GM23338 (cell line): ENCODE measurements at regions not wholly inside any gene's neighbourhood (a gene's known extent, or its start where the extent isn't known, plus 50 kb on each side); places are given as distances from the start of the nearest gene placed in this dataset.

Source experiments
- ATAC-seq: fragments of 200-7000 bp; cut with Tn5 transposase; 3 replicates; pipeline ENCODE4 v1.9.1; 2020
- DNase-seq: peaks from one replicate; pipeline ENCODE4 v3.0.0-alpha.2; 2015; ENCODE audit warnings: low spot score
- H2AFZ ChIP-seq: fragments of 200-600 bp; sonication (generic); 2 replicates; pipeline ENCODE4 v1.8.0; 2016; ENCODE audit warnings: antibody characterized with exemption, mild to moderate bottlenecking, moderate library complexity
- H3F3A ChIP-seq: fragments of 200-600 bp; sonication (generic); replicated peaks from 2 replicates; pipeline ENCODE4 v1.8.0; 2017; ENCODE audit warnings: antibody characterized with exemption, mixed run types, low read depth
- H3K27ac ChIP-seq: fragments of 200-600 bp; sonication (generic); 2 replicates; pipeline ENCODE4 v1.6.1; 2016; ENCODE audit warnings: low read depth
- H3K27me3 ChIP-seq: fragments of 200-600 bp; sonication (generic); 2 replicates; pipeline ENCODE4 v1.8.0; 2016; ENCODE audit warnings: mild to moderate bottlenecking, mixed run types, moderate library complexity; ENCODE audit not compliant: insufficient read depth
- H3K36me3 ChIP-seq: fragments of 200-600 bp; sonication (generic); 2 replicates; pipeline ENCODE4 v1.8.0; 2016; ENCODE audit warnings: mild to moderate bottlenecking; ENCODE audit not compliant: insufficient read depth
- H3K4me1 ChIP-seq: fragments of 200-600 bp; sonication (generic); 2 replicates; pipeline ENCODE4 v1.8.0; 2016; ENCODE audit warnings: mild to moderate bottlenecking, moderate library complexity; ENCODE audit not compliant: insufficient read depth
- H3K4me2 ChIP-seq: fragments of 200-600 bp; sonication (generic); 2 replicates; pipeline ENCODE4 v1.7.1; 2017; ENCODE audit warnings: mixed run types
- H3K4me3 ChIP-seq: fragments of 200-600 bp; sonication (generic); 2 replicates; pipeline ENCODE4 v1.6.1; 2016; ENCODE audit warnings: mixed run types
- H3K79me2 ChIP-seq: fragments of 200-600 bp; sonication (generic); replicated peaks from 2 replicates; pipeline ENCODE4 v1.8.0; 2017; ENCODE audit warnings: mild to moderate bottlenecking; ENCODE audit not compliant: insufficient read depth
- H3K9me2 ChIP-seq: fragments of 200-600 bp; sonication (generic); 2 replicates; pipeline ENCODE4 v1.8.0; 2017; ENCODE audit not compliant: insufficient read depth
- H4K20me1 ChIP-seq: fragments of 200-600 bp; sonication (generic); replicated peaks from 2 replicates; pipeline ENCODE4 v1.8.0; 2017; ENCODE audit warnings: mild to moderate bottlenecking; ENCODE audit not compliant: insufficient read depth
- H3K27ac Mint-ChIP-seq: 2 replicates; pipeline ENCODE4 v1.8.0; 2020; ENCODE audit warnings: inconsistent platforms, mild to moderate bottlenecking, moderate library complexity, mixed read lengths
- H3K27me3 Mint-ChIP-seq: 3 replicates; pipeline ENCODE4 v1.8.0; 2022; ENCODE audit warnings: low read depth, mild to moderate bottlenecking, moderate library complexity, mixed read lengths, inconsistent platforms; ENCODE audit not compliant: insufficient read depth, poor library complexity
- H3K36me3 Mint-ChIP-seq: 3 replicates; pipeline ENCODE4 v1.8.0; 2021; ENCODE audit warnings: low read depth, mild to moderate bottlenecking, inconsistent platforms, moderate library complexity, mixed read lengths
- H3K4me1 Mint-ChIP-seq: 3 replicates; pipeline ENCODE4 v1.8.0; 2020; ENCODE audit warnings: mild to moderate bottlenecking, inconsistent platforms, mixed read lengths
- H3K4me3 Mint-ChIP-seq: 3 replicates; pipeline ENCODE4 v1.8.0; 2021; ENCODE audit warnings: moderate library complexity, mild to moderate bottlenecking, inconsistent platforms, mixed read lengths
- H3K9me3 Mint-ChIP-seq: 3 replicates; pipeline ENCODE4 v1.8.0; 2020; ENCODE audit warnings: moderate library complexity, mild to moderate bottlenecking, inconsistent platforms, mixed read lengths
- CREB1 ChIP-seq: fragments of 250-450 bp; sonication (Bioruptor Pico); IDR thresholded peaks from 2 replicates; pipeline ENCODE4 v1.5.0; 2020; ENCODE audit warnings: low read depth, mild to moderate bottlenecking, moderate library complexity
- CTCF ChIP-seq, 2 experiments: fragments of 200-600 bp in 1 of 2; sonication (generic) in 1 of 2; conservative IDR thresholded peaks; 2 replicates each; pipeline versions ENCODE4 v1.5.1 to v1.6.1; 2016 to 2017; ENCODE audit warnings: antibody characterized with exemption in 2 of 2, low read depth in 2 of 2, mild to moderate bottlenecking in 2 of 2, moderate library complexity in 1 of 2
- ETS1 ChIP-seq: IDR thresholded peaks from 2 replicates; pipeline ENCODE4 v1.6.1; 2016; ENCODE audit warnings: antibody characterized with exemption
- EZH2 ChIP-seq: fragments of 200-600 bp; sonication (generic); IDR thresholded peaks from one replicate; pipeline ENCODE4 v1.8.0; 2017; ENCODE audit warnings: antibody characterized with exemption, mild to moderate bottlenecking, low read depth; ENCODE audit not compliant: unreplicated experiment
- EZH2phosphoT487 ChIP-seq: fragments of 200-600 bp; sonication (generic); IDR thresholded peaks from one replicate; pipeline ENCODE4 v1.8.1; 2018; ENCODE audit warnings: antibody characterized with exemption; ENCODE audit not compliant: unreplicated experiment
- JUNB ChIP-seq: IDR thresholded peaks from one replicate; pipeline ENCODE4 v1.6.1; 2016; ENCODE audit warnings: antibody characterized with exemption; ENCODE audit not compliant: unreplicated experiment
- NANOG ChIP-seq: IDR thresholded peaks from 2 replicates; pipeline ENCODE4 v1.6.1; 2016; ENCODE audit warnings: antibody characterized with exemption, borderline replicate concordance
- POLR2AphosphoS5 ChIP-seq: IDR thresholded peaks from 2 replicates; pipeline ENCODE4 v1.6.1; 2016; ENCODE audit warnings: antibody characterized with exemption, low read depth
- STAT1 ChIP-seq: IDR thresholded peaks from one replicate; pipeline ENCODE4 v1.6.1; 2016; ENCODE audit warnings: antibody characterized with exemption; ENCODE audit not compliant: unreplicated experiment
- ZNF114 ChIP-seq: fragments of 250-450 bp; sonication (Bioruptor Pico); IDR thresholded peaks from 2 replicates; pipeline ENCODE4 v1.5.0; 2020; ENCODE audit warnings: mild to moderate bottlenecking, moderate library complexity
- ZNF331 ChIP-seq: fragments of 250-450 bp; sonication (Bioruptor Pico); IDR thresholded peaks from 2 replicates; pipeline ENCODE4 v1.5.0; 2020; ENCODE audit warnings: low read depth, mild to moderate bottlenecking, moderate library complexity
- TF ChIP-seq, protein P1 (sequence below): IDR thresholded peaks from one replicate; pipeline ENCODE4 v1.6.1; 2018; ENCODE audit warnings: antibody characterized with exemption; ENCODE audit not compliant: unreplicated experiment

DNA sequence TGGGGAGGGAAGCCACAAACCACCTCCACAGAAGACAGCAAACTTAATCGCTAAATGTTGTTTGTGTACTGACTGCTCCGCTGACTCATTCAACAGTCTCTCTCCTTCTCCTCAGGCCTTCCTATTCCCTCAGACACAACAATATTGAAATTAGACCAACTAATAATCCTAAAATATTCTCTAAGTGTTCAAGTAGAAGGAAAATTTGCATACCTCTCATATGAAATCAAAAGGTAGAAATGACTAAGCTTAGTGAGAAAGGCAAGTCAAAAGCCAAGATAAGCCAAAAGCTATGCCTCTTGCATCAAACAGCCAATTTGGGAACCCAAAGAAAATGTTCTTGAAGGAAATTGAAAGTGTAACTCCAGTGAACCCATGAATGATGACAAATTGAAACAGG, 75.7 kb upstream of the ARHGAP24 start (continued):
- no peak for TF ChIP-seq JUNB
- no peak for TF ChIP-seq CTCF (conservative IDR thresholded peaks at IDR 0.05; ENCODE audit: low read depth in 2 of 2)
- TF ChIP-seq CREB1 (CRISPR knock-in tag): no peak
- TF ChIP-seq ZNF114 (CRISPR knock-in tag): no peak
- TF ChIP-seq EZH2phosphoT487: no peak
- TF ChIP-seq STAT1: no peak
- TF ChIP-seq, protein P1, sequence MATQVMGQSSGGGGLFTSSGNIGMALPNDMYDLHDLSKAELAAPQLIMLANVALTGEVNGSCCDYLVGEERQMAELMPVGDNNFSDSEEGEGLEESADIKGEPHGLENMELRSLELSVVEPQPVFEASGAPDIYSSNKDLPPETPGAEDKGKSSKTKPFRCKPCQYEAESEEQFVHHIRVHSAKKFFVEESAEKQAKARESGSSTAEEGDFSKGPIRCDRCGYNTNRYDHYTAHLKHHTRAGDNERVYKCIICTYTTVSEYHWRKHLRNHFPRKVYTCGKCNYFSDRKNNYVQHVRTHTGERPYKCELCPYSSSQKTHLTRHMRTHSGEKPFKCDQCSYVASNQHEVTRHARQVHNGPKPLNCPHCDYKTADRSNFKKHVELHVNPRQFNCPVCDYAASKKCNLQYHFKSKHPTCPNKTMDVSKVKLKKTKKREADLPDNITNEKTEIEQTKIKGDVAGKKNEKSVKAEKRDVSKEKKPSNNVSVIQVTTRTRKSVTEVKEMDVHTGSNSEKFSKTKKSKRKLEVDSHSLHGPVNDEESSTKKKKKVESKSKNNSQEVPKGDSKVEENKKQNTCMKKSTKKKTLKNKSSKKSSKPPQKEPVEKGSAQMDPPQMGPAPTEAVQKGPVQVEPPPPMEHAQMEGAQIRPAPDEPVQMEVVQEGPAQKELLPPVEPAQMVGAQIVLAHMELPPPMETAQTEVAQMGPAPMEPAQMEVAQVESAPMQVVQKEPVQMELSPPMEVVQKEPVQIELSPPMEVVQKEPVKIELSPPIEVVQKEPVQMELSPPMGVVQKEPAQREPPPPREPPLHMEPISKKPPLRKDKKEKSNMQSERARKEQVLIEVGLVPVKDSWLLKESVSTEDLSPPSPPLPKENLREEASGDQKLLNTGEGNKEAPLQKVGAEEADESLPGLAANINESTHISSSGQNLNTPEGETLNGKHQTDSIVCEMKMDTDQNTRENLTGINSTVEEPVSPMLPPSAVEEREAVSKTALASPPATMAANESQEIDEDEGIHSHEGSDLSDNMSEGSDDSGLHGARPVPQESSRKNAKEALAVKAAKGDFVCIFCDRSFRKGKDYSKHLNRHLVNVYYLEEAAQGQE: no peak
- no peak for TF ChIP-seq ZNF331 (CRISPR knock-in tag)
- TF ChIP-seq EZH2: no peak
- no peak for TF ChIP-seq POLR2AphosphoS5
- TF ChIP-seq ETS1: no peak

DNA sequence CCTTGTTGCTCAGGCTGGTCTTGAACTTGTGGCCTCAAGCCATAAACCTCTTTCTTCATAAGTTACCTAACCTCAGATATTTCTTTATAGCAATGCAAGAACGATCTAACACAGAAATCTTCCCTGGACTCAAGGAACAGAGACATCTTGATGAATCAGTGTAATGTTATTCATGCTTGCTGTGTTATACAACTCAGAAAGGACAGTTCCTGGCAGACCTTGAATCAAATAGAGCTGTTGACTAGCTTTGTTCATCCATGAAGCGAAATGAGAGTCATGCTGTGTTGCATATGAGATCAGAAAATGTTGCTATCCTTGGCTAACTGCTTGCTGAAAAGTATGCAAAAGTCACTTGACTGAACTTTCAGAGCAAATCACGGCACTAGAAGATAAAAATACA, 72.6 kb upstream of the ARHGAP24 start:
- no peak overlapping the region for H3K4me2 ChIP-seq
- no peak overlapping the region for H3K27ac ChIP-seq
- H3F3A ChIP-seq: no peaks in the 10 kb centered on the region
- no peak for DNase-seq
- H3K4me3 ChIP-seq: no peak overlapping the region
- no peaks in the 10 kb centered on the region for H3K27me3 ChIP-seq
- H3K4me1 ChIP-seq: no peaks in the 10 kb centered on the region
- no peak for ATAC-seq
- Mint-ChIP-seq H3K4me3 (no peak overlapping the region), H3K27ac (no peak overlapping the region), H3K9me3 (no peaks in the 10 kb centered on the region), H3K4me1 (no peaks in the 10 kb centered on the region), H3K27me3 (no peaks in the 10 kb centered on the region), H3K36me3 (no peaks in the 10 kb centered on the region)
- H3K9me2 ChIP-seq: no peaks in the 10 kb centered on the region
- H4K20me1 ChIP-seq: no peaks in the 10 kb centered on the region
- H2AFZ ChIP-seq: no peak overlapping the region
- H3K79me2 ChIP-seq: no peaks in the 10 kb centered on the region
- H3K36me3 ChIP-seq: no peaks in the 10 kb centered on the region
- TF ChIP-seq ZNF114 (CRISPR knock-in tag): no peak
- no peak for TF ChIP-seq JUNB
- no peak for TF ChIP-seq CTCF (conservative IDR thresholded peaks at IDR 0.05; ENCODE audit: low read depth in 2 of 2)
- TF ChIP-seq POLR2AphosphoS5: no peak
- no peak for TF ChIP-seq ZNF331 (CRISPR knock-in tag)
- TF ChIP-seq, protein P1: no peak
- TF ChIP-seq EZH2phosphoT487: no peak
- TF ChIP-seq STAT1: no peak
- TF ChIP-seq ETS1: no peak
- TF ChIP-seq NANOG: no peak
